HG03025 (cell line): ENCODE measurements at regions not wholly inside any gene's neighbourhood (a gene's known extent, or its start where the extent isn't known, plus 50 kb on each side); places are given as distances from the start of the nearest gene placed in this dataset.

ENCODE experiments used
- ATAC-seq: cut with Tn5 transposase; IDR thresholded peaks from one replicate; pipeline ENCODE4 v1.9.1; 2021; ENCODE audit warnings: mild to moderate bottlenecking, moderate library complexity; ENCODE audit not compliant: unreplicated experiment, low FRiP score

DNA sequence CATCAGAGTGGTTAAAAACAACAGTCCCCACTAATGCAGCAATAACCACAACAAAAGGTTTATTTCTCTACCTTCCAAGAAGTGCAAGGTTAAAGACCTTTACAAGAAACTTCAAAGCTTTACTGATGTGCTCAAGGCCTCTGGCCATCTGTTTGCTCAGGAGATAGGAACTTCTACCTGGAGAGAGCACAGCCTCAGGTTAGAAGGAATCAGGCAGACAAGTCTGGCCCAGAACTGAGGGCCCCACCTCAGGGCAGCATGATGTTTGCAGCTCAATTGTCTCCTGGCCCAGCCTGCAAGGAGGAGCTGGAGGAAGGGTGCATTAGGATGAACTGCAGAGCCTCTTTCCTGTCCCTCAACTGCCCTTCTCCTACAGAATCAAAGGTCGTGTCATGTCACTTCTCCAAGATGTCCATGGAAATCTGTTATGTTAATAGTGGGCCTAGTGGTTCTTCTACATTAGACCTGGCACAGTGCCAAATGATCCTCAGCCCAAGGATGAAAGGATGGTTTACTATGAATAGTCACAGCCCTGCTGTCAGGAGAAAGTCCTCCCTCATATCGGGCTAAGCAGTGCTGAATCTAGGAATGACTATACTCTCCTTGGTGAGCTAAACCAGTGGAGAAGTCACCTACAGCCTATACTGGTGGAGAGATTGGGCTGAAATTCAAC lies 98.9 kb upstream of the NTRK2 start:
- ATAC-seq, result no peak

DNA sequence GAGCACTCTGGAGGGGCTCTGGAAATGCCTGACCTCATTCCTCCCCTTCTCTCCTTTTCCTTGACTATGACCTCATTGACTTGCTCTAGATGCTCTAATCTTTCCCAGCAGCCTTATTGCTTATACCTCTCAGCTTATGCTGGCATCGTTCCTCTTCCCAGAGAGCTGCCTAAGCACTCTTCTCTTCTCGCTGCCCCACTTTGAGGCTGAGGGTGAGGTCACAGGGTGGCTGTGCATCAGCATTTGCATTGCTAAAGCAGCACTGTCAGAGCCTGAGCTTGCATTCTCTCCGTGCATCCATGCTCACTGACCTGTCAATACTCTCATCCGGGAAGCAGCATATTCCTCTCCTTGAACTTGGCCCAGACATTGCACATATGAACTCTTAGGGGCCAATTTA lies 96.4 kb upstream of the NTRK2 start:
- ATAC-seq, result no peak

DNA sequence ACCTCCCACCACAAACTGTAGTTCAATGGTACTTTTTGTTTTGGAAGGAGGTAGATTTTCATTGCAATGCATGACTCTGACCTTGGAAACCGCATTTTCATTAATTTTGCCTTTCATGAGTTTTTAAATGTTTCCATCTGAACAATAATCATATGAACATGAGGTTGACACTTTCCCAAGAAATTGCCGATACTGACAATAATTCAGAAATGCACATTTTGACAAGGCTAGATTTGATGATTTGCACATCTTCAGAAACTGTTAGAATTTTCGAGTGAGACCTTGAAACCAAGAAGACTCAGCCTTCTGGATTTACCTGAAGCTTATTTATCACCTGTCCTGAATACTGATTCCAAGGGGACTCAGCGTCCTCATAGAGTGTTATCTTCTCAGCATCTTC lies 93.8 kb upstream of the NTRK2 start:
- no peak for ATAC-seq

DNA sequence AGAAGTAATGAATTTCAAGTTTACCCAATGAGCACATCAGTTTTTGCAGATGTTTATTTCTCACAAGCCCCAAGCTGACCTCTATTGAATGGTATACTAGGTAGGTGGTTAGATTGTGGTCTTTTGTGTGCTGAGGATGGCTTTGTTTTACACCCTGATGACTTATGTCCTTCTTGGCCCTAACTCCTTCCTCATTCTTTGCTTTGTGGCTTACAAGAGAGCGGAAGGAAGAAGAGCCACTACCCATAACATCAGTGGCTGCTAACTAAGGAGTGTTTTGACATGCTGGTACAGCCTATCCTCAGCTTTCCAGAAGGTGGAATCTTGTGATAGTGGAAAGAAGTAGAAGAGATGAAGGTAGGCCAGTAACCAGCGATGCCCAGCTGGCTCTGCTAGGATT lies 85.7 kb upstream of the NTRK2 start:
- no peak for ATAC-seq

DNA sequence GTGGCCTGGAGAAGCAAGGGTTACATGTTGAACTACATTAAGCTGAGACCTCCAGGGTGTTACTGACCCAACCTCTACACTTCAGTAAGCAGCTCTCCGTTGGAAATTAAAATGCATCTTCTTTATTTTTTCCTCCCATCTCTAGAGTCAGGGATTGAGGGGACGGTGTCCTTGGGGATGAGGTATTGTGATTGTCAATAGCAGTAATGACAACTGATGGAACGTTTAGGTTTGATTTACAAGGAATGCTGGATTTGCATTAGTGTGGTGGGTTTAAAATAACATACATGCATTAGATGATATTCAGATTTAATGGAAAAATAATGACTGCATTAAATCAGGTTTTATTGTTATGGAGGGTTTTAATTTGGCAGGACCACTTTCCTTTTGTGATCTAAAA lies 82.9 kb upstream of the NTRK2 start:
- ATAC-seq, result no peak

DNA sequence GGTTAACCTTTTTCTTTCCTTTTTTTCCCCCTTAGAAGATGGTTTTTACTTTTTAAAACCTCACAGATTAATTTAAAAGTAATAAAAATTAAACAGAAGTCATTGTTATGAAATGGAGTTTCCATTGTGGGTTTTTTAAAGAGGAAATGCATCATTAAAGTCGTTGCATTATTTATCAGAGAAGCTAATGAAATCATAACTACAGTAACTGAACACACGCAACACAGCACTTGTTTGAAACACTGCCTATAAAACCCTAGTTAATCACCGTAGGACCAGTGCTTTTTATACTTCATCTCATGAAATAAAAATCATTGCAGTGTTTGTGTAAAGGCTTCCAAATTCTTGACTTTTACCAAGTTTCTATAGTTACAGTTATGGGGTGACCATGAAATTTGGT lies 82.4 kb upstream of the NTRK2 start:
- no peak for ATAC-seq

DNA sequence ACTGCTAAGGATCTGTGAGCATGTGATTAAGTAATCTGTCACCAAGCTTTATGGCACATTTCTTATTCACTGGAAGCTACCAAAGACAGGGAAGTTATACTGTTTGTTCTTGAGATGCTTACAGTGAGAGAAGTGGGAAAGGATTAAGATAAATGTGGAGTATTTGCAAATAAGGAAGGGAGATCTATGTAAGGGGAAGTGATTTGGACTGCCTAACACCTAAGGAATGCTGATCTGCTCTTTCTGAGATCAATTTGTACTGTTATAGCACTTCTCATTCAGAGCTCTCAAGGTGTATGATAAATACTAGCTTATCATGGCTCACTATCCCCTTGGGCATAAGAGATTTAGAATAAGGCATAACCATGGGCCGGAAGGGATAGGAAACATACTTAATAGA lies 80.0 kb upstream of the NTRK2 start:
- ATAC-seq, result no peak

DNA sequence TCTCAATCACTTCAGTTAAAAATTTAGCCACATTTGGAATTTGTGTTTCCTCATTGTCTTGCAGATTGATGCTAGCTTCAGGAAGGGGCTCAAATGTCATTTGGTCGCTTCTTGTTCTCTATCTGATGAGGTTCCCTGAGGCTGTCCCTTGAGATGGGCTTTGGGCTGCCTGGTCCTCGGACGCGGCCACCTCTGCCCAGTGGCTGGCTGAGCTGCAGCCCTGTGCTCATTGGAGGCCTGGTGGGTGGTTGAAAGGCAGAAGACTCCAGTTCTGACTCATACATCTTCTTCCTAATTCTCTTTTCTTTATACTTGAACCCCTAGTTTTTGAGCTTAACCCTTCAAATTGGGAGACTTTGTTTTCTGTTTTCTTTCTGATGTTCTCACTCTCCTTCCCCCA lies 78.8 kb upstream of the NTRK2 start:
- ATAC-seq, result no peak

DNA sequence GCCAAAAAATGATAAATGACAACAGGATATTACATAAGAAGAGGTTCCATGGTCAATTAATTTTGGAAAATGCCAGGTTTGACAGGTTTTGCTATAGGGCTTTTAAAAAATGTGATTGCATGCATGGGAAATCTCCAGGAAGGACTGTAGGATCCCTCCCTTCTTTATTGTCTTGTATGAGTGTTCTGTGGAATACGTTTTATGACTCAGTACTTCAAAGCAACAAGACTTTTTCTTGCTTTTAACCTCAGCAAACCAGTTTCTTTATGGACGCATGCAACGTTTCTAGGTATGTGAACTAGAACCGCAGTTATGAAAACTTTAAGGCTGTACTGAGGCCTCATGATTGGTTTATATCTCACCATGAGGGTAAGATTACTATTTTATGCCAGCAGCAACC lies 76.6 kb upstream of the NTRK2 start:
- no peak for ATAC-seq

DNA sequence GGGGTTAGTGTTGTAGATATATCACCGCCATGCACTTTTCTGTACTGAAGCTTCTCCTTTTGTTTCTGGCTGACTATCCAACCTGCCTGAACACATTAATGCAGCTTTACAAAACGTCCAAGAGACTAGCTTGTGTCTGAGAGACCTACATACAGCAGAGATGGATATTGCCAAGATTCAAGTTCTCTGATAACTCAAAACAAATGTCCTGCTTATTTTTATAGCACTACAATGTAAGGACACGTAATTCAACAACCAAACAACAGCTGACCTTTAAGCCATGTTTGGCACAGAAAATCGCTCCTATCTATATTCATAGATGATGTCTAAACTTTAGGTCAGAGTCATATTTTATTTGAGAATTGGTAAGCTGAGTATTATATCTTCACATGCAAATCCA lies 76.2 kb upstream of the NTRK2 start:
- no peak for ATAC-seq

DNA sequence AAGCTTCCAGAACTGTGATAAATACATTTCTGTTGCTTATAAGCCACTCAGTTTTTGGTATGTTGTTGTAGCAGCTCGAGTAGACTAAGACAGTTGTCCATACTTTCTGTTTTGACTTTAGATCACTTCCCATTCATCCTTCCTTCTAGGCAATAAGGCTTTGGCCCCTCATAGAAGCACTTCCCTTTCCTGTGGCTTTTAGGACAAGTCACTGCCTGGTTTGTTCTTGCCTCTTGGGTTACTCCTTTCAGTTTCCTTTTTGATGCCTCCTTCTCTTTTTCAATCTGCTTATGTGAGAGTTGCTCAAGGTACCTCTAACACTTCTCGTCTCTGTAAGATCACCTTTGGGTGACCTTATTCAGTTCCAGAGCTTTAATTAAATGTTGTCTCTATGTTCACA lies 72.4 kb upstream of the NTRK2 start:
- peak; percentile 93 for ATAC-seq

DNA sequence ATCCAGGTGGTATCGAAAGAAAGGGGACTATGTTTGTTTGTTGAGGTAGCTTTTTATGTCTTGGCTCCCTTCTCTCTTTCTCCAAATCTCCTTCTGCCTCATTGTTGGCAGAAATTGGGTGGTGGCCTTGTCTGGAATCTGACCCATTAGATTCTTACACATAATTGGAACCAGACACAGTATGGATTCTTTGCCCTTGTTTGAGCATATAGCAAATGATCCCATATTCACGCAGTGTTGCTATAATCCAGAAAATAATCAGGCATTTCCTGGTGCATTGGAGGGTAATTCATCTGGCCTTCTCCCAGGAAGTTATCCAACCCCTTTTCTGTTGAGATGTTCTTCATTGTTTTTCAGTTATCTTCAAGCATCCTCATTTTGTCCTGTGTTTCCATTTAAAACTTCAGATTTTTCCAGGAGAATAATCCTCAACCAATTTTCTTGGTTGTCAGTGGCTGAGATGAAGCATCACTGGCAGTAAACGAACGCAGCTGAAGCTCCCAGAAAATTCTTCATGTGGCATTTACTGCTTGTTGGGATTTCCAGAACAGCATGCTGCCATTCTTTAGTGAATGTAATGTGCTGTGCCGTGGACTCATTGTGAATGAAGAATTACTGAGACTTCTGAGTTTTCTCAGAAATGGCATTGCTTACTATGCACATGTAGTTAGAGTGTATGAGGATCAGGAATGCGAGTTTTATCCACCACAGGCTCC lies 70.5 kb upstream of the NTRK2 start:
- ATAC-seq, result no peak

DNA sequence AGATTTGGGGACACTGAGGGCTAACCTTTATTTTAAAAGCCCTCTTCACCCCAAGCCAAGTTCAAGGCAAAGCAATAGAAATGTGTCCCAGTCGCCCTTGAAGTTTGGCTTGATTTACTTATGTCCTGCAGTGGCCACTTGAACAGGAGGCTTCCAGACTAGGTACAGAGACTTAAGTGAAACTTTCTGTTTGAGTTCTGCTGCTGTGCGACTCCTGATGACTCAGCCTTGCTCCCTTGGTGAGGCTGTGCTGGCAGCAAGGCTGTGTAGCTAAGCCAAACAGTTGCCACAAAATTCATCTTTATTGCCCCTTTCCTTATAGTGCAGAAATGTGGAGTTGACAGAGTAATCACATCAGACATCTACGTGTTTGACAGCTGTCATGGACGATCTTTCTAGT lies 68.8 kb upstream of the NTRK2 start:
- ATAC-seq, result no peak

DNA sequence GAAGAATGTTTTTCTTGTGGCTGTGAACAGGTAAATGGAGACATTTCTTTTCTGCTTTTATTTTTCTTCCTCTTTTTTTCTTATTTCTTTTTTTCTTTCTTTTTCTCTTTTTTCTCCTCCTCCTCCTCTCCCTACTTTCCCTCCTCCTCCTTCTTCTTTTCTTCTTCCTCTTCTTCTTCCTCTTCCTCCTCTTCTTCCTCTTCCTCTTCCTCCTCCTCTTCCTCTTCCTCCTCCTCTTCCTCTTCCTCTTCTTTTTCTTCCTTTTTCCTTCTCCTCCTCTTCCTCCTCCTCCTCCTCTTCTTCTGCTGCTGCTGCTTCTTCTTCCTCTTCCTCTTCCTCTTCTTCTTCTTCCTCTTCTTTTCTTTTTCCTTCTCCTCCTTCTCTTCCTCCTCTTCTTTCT lies 65.3 kb upstream of the NTRK2 start:
- ATAC-seq, result no peak

DNA sequence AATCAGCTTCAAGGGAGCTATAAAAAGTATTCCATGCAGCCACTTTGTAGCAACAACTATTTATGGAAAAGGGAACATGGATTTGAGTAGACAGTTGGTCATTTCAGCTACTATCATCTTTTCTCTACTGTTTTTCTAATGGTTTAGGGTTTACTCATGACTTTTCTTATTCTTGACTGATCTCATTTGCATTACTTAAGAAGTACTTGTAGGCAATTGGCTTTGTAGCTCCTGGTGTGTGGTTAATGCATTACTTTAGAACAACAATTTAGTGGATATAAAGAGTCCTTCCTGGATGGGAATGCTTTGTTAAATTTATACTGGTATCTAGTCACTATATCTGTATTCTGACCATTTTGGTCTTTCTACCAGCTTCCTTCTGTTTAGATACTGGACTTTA lies 59.8 kb upstream of the NTRK2 start:
- no peak for ATAC-seq

DNA sequence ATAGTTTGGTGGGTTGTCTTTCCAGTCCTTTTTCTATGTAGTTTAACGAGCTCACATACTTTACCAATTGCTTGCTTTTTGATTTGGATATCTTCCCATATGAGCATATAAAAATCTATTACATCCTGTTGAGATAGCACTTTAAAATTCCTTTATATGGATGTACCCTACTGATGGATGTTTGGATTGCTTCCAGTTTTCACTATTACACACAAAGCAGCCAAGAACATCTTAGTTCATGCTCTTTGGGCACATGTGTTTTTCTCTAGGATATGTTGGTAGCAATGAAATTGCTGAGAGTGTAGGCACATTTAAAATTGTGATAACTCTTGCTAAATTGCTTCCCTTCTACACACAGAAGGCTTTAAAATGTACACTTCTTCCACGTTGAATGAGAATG lies 56.1 kb upstream of the NTRK2 start:
- no peak for ATAC-seq

DNA sequence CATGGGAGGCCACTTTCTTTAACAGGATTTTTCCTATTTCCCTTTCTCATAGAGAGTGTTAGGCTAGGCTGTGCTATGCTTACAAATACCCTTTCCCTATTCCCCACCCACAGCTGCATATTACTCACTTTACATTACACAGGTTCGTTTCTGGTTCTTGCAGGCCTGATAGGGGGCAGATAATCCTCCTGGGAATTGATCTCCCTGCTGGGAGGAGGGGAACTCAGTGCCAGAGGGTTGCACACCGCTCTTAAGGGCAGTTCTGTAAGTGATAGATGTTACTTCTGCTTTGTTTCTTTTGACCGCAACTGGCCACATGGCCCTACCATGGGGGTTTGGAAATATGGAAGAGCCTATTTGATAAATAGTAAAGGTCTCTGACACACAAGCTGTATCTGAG lies 54.0 kb upstream of the NTRK2 start:
- ATAC-seq, result no peak

DNA sequence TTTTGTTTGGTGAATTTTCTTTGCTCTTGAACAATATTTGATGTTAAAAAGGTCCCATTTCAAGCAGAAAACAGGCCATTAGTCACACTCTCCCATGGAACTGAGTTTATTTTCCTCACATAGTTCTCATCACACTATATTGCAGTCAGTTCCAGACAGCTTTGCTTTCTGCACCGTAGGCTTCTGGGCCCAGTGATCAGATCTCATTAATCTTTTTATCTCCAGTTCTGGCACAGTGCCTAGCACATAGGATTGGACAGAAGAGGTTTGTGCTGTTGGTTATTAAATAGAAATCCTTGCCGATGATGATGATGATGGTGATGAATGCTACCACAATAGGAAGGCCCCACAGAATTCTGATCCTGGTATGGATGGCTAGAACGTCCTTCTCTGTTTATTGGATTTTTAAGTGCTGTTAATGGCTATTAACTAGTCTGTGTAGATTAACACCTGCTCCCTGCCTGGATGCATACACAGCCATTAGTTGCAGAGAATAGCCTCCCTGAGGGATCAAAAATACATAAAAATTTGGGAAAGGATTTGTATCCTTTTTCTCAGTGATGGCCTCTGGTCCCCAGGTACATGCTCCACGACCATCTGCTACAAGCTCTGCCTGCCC lies 52.0 kb upstream of the NTRK2 start:
- no peak for ATAC-seq
